Loucy (cell line): ENCODE measurements at regions not wholly inside any gene's neighbourhood (a gene's known extent, or its start where the extent isn't known, plus 50 kb on each side); places are given as distances from the start of the nearest gene placed in this dataset.

Experiments
- H2AFZ ChIP-seq: fragments of 200-600 bp; sonication (generic); 2 replicates; pipeline ENCODE4 v1.6.0; 2016; ENCODE audit warnings: antibody characterized with exemption, mild to moderate bottlenecking, low read length, moderate library complexity
- H3F3A ChIP-seq: fragments of 200-600 bp; 2 replicates; pipeline ENCODE4 v1.6.0; 2016; ENCODE audit warnings: antibody characterized with exemption, low read depth, mild to moderate bottlenecking
- H3K27me3 ChIP-seq: fragments of 200-600 bp; sonication (generic); 2 replicates; pipeline ENCODE4 v1.6.1; 2014; ENCODE audit warnings: low read length, mild to moderate bottlenecking; ENCODE audit not compliant: insufficient read depth, poor library complexity, severe bottlenecking
- H3K36me3 ChIP-seq: fragments of 200-600 bp; sonication (generic); 2 replicates; pipeline ENCODE4 v1.6.1; 2016; ENCODE audit warnings: low read length; ENCODE audit not compliant: insufficient read depth
- H3K4me1 ChIP-seq: fragments of 200-600 bp; sonication (generic); 2 replicates; pipeline ENCODE4 v1.5.1; 2014; ENCODE audit warnings: low read length, mild to moderate bottlenecking; ENCODE audit not compliant: insufficient read depth, poor library complexity, severe bottlenecking
- H3K4me2 ChIP-seq: fragments of 200-600 bp; sonication (generic); 2 replicates; pipeline ENCODE4 v1.6.0; 2014; ENCODE audit warnings: antibody characterized with exemption, low read length, low read depth, mild to moderate bottlenecking; ENCODE audit not compliant: poor library complexity, severe bottlenecking
- H3K4me3 ChIP-seq: fragments of 200-600 bp; sonication (generic); 2 replicates; pipeline ENCODE4 v1.5.1; 2014; ENCODE audit warnings: low read length, mild to moderate bottlenecking, mixed read lengths; ENCODE audit not compliant: poor library complexity, severe bottlenecking
- H3K79me2 ChIP-seq: fragments of 200-600 bp; sonication (generic); 2 replicates; pipeline ENCODE4 v1.6.1; 2014; ENCODE audit warnings: low read length; ENCODE audit not compliant: insufficient read depth
- H3K9ac ChIP-seq: fragments of 200-600 bp; sonication (generic); 2 replicates; pipeline ENCODE4 v1.6.0; 2014; ENCODE audit warnings: mild to moderate bottlenecking, low read depth, low read length, moderate library complexity; ENCODE audit not compliant: poor library complexity, severe bottlenecking
- H3K9me2 ChIP-seq: fragments of 200-600 bp; sonication (generic); replicated peaks from 2 replicates; pipeline ENCODE4 v1.6.1; 2016; ENCODE audit warnings: low read depth, low read length, mixed read lengths
- H3K9me3 ChIP-seq: fragments of 200-600 bp; sonication (generic); 2 replicates; pipeline ENCODE4 v1.6.1; 2014; ENCODE audit warnings: mild to moderate bottlenecking, antibody characterized with exemption, low read length, low read depth; ENCODE audit not compliant: insufficient read depth
- H4K20me1 ChIP-seq: fragments of 200-600 bp; sonication (generic); 2 replicates; pipeline ENCODE4 v1.6.0; 2014; ENCODE audit warnings: antibody characterized with exemption, low read length, mild to moderate bottlenecking; ENCODE audit not compliant: insufficient read depth, poor library complexity, severe bottlenecking
- EZH2phosphoT487 ChIP-seq: fragments of 200-600 bp; IDR thresholded peaks from 2 replicates; pipeline ENCODE4 v1.6.1; 2018; ENCODE audit warnings: antibody characterized with exemption, mild to moderate bottlenecking, moderate library complexity, borderline replicate concordance
- TF ChIP-seq, protein P1 (sequence below): fragments of 200-600 bp; sonication (generic); conservative IDR thresholded peaks from 2 replicates; pipeline ENCODE4 v1.5.1; 2014; ENCODE audit warnings: mild to moderate bottlenecking, antibody characterized with exemption, low read length

DNA sequence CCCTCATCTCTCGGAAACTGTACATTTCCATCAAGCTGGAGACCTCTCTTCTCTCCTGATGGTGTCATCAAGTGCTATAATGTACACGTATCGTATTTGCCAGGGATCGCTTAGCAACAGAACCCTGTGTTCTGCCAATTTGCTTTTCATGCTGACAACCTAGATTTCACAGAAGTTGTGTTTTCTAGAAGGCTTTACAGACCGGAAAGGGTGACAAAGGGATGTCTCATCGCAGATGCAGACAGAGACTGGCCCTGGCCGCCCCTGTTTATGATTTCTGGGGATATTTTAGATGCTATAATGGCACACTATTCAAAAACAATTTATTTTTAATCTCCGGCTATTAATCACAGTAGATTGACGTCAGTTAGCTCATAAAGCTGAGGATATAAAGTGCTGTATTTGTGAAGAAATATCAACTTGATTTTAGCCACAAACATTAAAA is 291.4 kb downstream of the IRS2 start:
- Histone ChIP-seq H3K79me2 (no peaks in the 10 kb centered on the region), H4K20me1 (no peaks in the 10 kb centered on the region), H2AFZ (no peak overlapping the region), H3F3A (no peaks in the 10 kb centered on the region), H3K9me2 (no peaks in the 10 kb centered on the region), H3K4me3 (no peak overlapping the region), H3K9me3 (no peaks in the 10 kb centered on the region), H3K36me3 (no peaks in the 10 kb centered on the region), H3K4me2 (no peak overlapping the region), H3K9ac (no peak overlapping the region), H3K4me1 (no peaks in the 10 kb centered on the region), H3K27me3 (no peaks in the 10 kb centered on the region)
- TF ChIP-seq EZH2phosphoT487 = no peak

DNA sequence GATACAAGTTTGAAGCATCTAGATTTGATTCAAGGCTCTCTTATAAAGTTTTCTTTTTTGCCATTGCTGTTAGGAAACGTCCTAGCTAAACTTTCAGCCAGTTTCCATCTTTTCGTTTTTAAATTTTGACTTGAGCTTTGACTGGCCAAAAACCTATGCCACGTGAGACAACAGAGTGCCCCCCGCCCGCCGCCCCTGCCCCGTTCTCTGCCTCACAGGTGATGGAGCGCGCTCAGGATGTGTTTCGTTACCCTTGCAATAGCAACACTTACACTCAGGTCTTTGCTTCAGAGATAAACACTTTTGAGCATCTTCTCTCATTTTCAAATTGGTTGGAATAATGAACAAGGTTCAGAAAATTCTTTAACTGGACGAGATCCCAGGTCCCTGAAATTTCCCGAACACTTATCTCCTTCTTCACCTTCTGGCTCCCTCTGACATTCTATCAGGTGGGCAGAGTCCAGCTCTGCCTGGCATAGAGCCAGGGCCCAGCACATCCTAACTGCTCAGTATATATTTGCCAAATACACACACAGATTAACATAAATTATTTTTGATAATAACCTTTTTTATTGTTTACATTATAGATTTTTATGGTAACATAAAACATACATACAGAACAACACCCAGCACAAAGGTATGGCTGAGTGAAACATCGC is 301.1 kb downstream of the IRS2 start:
- no peak overlapping the region for H3K9ac ChIP-seq
- no peaks in the 10 kb centered on the region for H3K27me3 ChIP-seq
- no peaks in the 10 kb centered on the region for H3K79me2 ChIP-seq
- TF ChIP-seq, protein P1, sequence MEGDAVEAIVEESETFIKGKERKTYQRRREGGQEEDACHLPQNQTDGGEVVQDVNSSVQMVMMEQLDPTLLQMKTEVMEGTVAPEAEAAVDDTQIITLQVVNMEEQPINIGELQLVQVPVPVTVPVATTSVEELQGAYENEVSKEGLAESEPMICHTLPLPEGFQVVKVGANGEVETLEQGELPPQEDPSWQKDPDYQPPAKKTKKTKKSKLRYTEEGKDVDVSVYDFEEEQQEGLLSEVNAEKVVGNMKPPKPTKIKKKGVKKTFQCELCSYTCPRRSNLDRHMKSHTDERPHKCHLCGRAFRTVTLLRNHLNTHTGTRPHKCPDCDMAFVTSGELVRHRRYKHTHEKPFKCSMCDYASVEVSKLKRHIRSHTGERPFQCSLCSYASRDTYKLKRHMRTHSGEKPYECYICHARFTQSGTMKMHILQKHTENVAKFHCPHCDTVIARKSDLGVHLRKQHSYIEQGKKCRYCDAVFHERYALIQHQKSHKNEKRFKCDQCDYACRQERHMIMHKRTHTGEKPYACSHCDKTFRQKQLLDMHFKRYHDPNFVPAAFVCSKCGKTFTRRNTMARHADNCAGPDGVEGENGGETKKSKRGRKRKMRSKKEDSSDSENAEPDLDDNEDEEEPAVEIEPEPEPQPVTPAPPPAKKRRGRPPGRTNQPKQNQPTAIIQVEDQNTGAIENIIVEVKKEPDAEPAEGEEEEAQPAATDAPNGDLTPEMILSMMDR = no peak
- TF ChIP-seq EZH2phosphoT487 = no peak
- no peak overlapping the region for H2AFZ ChIP-seq
- no peaks in the 10 kb centered on the region for H3K9me3 ChIP-seq
- no peaks in the 10 kb centered on the region for H4K20me1 ChIP-seq
- no peaks in the 10 kb centered on the region for H3F3A ChIP-seq
- no peak overlapping the region for H3K4me3 ChIP-seq
- H3K36me3 ChIP-seq = no peaks in the 10 kb centered on the region
- no peaks in the 10 kb centered on the region for H3K4me1 ChIP-seq
- no peaks in the 10 kb centered on the region for H3K9me2 ChIP-seq
- no peak overlapping the region for H3K4me2 ChIP-seq

DNA sequence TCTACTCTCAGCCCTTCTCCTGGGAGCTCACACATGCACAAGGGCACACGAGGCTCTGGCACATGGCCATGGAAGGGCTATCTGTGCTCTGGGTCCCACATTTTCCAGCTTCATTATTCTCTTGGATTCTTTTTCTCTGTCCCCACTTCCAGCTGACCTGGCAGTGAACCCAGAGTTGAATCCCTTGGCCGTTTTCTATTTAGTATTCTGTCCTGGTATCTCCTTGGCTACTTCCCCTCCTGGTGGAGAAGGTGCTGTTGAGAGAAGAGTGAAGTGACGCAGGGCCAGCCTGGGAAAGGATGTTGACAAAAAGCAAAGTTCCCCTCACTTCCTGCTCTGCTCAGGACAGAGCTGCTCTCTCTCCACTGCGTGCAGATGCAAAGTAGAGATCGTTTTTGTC is 303.1 kb downstream of the IRS2 start:
- no peak for TF ChIP-seq EZH2phosphoT487
- TF ChIP-seq, protein P1 = no peak
- no peak overlapping the region for H3K9ac ChIP-seq
- H2AFZ ChIP-seq = no peak overlapping the region

DNA sequence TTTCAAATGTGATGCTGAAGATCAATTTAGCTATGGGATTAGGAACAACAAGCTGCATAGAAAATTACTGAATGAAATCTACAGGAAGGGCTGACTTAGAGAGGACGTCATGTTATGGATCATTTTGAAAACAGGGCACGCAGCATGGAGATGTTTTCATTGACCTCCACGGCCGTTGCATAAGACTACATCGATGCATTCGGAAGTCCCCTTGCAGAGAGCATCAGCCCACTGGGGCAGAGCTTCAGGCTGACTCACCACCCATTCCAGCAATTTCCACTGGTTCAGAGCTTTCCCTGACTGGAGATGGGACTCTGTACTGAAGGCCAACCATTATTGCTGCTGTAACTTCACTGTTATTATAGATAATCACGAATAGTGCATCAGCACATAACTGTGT is 305.3 kb downstream of the IRS2 start:
- Histone ChIP-seq H2AFZ (no peak overlapping the region), H3K4me3 (no peak overlapping the region), H3K36me3 (no peaks in the 10 kb centered on the region), H3K79me2 (no peaks in the 10 kb centered on the region), H3K9ac (no peak overlapping the region), H3K9me3 (no peaks in the 10 kb centered on the region), H3K27me3 (no peaks in the 10 kb centered on the region), H3K4me2 (no peak overlapping the region), H4K20me1 (no peaks in the 10 kb centered on the region), H3K4me1 (no peaks in the 10 kb centered on the region), H3F3A (no peaks in the 10 kb centered on the region), H3K9me2 (no peaks in the 10 kb centered on the region)
- TF ChIP-seq EZH2phosphoT487 = no peak
- TF ChIP-seq, protein P1 = no peak

More for the DNA sequence above, 303.1 kb downstream of the IRS2 start:
- H3K79me2 ChIP-seq = no peaks in the 10 kb centered on the region
- H4K20me1 ChIP-seq = no peaks in the 10 kb centered on the region
- H3K4me2 ChIP-seq = no peak overlapping the region
- H3F3A ChIP-seq = no peaks in the 10 kb centered on the region
- H3K36me3 ChIP-seq = no peaks in the 10 kb centered on the region
- H3K9me3 ChIP-seq = no peaks in the 10 kb centered on the region
- H3K4me1 ChIP-seq = no peaks in the 10 kb centered on the region
- H3K27me3 ChIP-seq = no peaks in the 10 kb centered on the region
- no peaks in the 10 kb centered on the region for H3K9me2 ChIP-seq
- H3K4me3 ChIP-seq = no peak overlapping the region
